ENCODE measurements at regions not wholly inside any gene's neighbourhood (a gene's known extent, or its start where the extent isn't known, plus 50 kb on each side); places are given as distances from the start of the nearest gene placed in this dataset.

- no peak overlapping the region for H3K27ac Mint-ChIP-seq (ENCODE audit: unreplicated experiment)
- no peak overlapping the region for H3K4me3 Mint-ChIP-seq (ENCODE audit: unreplicated experiment)
- no peaks in the 10 kb centered on the region for H3K27me3 Mint-ChIP-seq (ENCODE audit: low read depth)
Measured at GRCh38 chr10:30178356-30178964, 119.1 kb upstream of the JCAD start.

GRCh38 chr10:30176776-30177533 is 117.6 kb upstream of the JCAD start:
- Mint-ChIP-seq H3K9me3 (ENCODE audit: low read depth) (no peaks in the 10 kb centered on the region), H3K27me3 (ENCODE audit: low read depth) (no peaks in the 10 kb centered on the region), H3K4me1 (ENCODE audit: low read depth) (peaks cover 24% of the 10 kb centered on the region), H3K27ac (ENCODE audit: unreplicated experiment) (no peak overlapping the region), H3K4me3 (ENCODE audit: unreplicated experiment) (no peak overlapping the region), H3K36me3 (ENCODE audit: low read depth) (no peaks in the 10 kb centered on the region)
- no peak for DNase-seq (ENCODE audit: low spot score)
- no peak for TF ChIP-seq CTCF (IDR thresholded peaks at IDR 0.05)

More at GRCh38 chr10:30178356-30178964, 119.1 kb upstream of the JCAD start:
- no peak for TF ChIP-seq CTCF (IDR thresholded peaks at IDR 0.05)
- Mint-ChIP-seq H3K36me3 (ENCODE audit: low read depth) (no peaks in the 10 kb centered on the region), H3K4me1 (ENCODE audit: low read depth) (peaks cover 28% of the 10 kb centered on the region), H3K9me3 (ENCODE audit: low read depth) (no peaks in the 10 kb centered on the region)
- DNase-seq (ENCODE audit: low spot score) = peak; percentile 38

- Mint-ChIP-seq H3K36me3 (ENCODE audit: low read depth) (no peaks in the 10 kb centered on the region), H3K9me3 (ENCODE audit: low read depth) (no peaks in the 10 kb centered on the region), H3K27me3 (ENCODE audit: low read depth) (no peaks in the 10 kb centered on the region), H3K4me3 (ENCODE audit: unreplicated experiment) (no peak overlapping the region), H3K27ac (ENCODE audit: unreplicated experiment) (no peak overlapping the region), H3K4me1 (ENCODE audit: low read depth) (peaks cover 22% of the 10 kb centered on the region)
- TF ChIP-seq CTCF (IDR thresholded peaks at IDR 0.05) = no peak
- no peak for DNase-seq (ENCODE audit: low spot score)
Measured at GRCh38 chr10:30176182-30176581, 116.8 kb upstream of the JCAD start.

GRCh38 chr10:30172673-30173072 is 113.3 kb upstream of the JCAD start:
- H3K36me3 Mint-ChIP-seq (ENCODE audit: low read depth) = no peaks in the 10 kb centered on the region
- peaks cover 4% of the 10 kb centered on the region for H3K9me3 Mint-ChIP-seq (ENCODE audit: low read depth)
- H3K4me3 Mint-ChIP-seq (ENCODE audit: unreplicated experiment) = no peak overlapping the region
- no peaks in the 10 kb centered on the region for H3K27me3 Mint-ChIP-seq (ENCODE audit: low read depth)
- no peak overlapping the region for H3K27ac Mint-ChIP-seq (ENCODE audit: unreplicated experiment)
- TF ChIP-seq CTCF (IDR thresholded peaks at IDR 0.05) = no peak
- H3K4me1 Mint-ChIP-seq (ENCODE audit: low read depth) = peaks cover 23% of the 10 kb centered on the region
- DNase-seq (ENCODE audit: low spot score) = no peak

GRCh38 chr10:30172091-30172490 is 112.7 kb upstream of the JCAD start:
- Mint-ChIP-seq H3K9me3 (ENCODE audit: low read depth) (peaks cover 5% of the 10 kb centered on the region), H3K36me3 (ENCODE audit: low read depth) (no peaks in the 10 kb centered on the region), H3K4me1 (ENCODE audit: low read depth) (peaks cover 23% of the 10 kb centered on the region), H3K27me3 (ENCODE audit: low read depth) (no peaks in the 10 kb centered on the region), H3K27ac (ENCODE audit: unreplicated experiment) (no peak overlapping the region), H3K4me3 (ENCODE audit: unreplicated experiment) (no peak overlapping the region)
- TF ChIP-seq CTCF (IDR thresholded peaks at IDR 0.05) = no peak
- DNase-seq (ENCODE audit: low spot score) = no peak
